Central memory CD8-positive, alpha-beta T cell (primary cell): ENCODE measurements at regions not wholly inside any gene's neighbourhood (a gene's known extent, or its start where the extent isn't known, plus 50 kb on each side); places are given as distances from the start of the nearest gene placed in this dataset.
"Not testable (repeated sequence)": the region's sequence is repeated elsewhere in the genome, so short reads cannot be mapped to it uniquely, and the experiment has no call there.

Experiments used
- ATAC-seq: fragments of 150-1000 bp; cut with Tn5 transposase; replicated peaks from 2 replicates; pipeline ENCODE4 v1.10.0; 2022; ENCODE audit warnings: mild to moderate bottlenecking, moderate FRiP score, moderate number of reproducible peaks; ENCODE audit not compliant: poor library complexity, severe bottlenecking; ENCODE audit errors: extremely low read depth
- DNase-seq, 2 donors: peaks; one replicate each; pipeline ENCODE4 v3.0.0; 2021; ENCODE audit warnings: low spot score in 2 of 2
- H3K27ac Mint-ChIP-seq: one replicate; pipeline ENCODE4 v1.8.0; 2022; ENCODE audit warnings: low read depth, mild to moderate bottlenecking, moderate library complexity, mixed read lengths
- H3K27me3 Mint-ChIP-seq: one replicate; pipeline ENCODE4 v1.8.0; 2022; ENCODE audit warnings: mixed read lengths
- H3K36me3 Mint-ChIP-seq: one replicate; pipeline ENCODE4 v1.8.0; 2022; ENCODE audit warnings: mild to moderate bottlenecking, moderate library complexity, mixed read lengths; ENCODE audit not compliant: insufficient read depth
- H3K4me1 Mint-ChIP-seq: one replicate; pipeline ENCODE4 v1.8.0; 2022; ENCODE audit warnings: mixed read lengths
- H3K4me3 Mint-ChIP-seq: one replicate; pipeline ENCODE4 v1.8.0; 2022; ENCODE audit warnings: mild to moderate bottlenecking, moderate library complexity, mixed read lengths
- H3K9me3 Mint-ChIP-seq: one replicate; pipeline ENCODE4 v1.8.0; 2022; ENCODE audit warnings: mixed read lengths

- Mint-ChIP-seq H3K4me1 (peaks cover 11% of the 10 kb centered on the region), H3K36me3 (no peaks in the 10 kb centered on the region), H3K4me3 (no peak overlapping the region), H3K27ac (no peak overlapping the region), H3K9me3 (no peaks in the 10 kb centered on the region), H3K27me3 (no peaks in the 10 kb centered on the region)
- DNase-seq = no peak
- ATAC-seq = no peak
Measured at GRCh38 chr7:16933296-16934279, 51.8 kb upstream of the AGR3 start.

DNA sequence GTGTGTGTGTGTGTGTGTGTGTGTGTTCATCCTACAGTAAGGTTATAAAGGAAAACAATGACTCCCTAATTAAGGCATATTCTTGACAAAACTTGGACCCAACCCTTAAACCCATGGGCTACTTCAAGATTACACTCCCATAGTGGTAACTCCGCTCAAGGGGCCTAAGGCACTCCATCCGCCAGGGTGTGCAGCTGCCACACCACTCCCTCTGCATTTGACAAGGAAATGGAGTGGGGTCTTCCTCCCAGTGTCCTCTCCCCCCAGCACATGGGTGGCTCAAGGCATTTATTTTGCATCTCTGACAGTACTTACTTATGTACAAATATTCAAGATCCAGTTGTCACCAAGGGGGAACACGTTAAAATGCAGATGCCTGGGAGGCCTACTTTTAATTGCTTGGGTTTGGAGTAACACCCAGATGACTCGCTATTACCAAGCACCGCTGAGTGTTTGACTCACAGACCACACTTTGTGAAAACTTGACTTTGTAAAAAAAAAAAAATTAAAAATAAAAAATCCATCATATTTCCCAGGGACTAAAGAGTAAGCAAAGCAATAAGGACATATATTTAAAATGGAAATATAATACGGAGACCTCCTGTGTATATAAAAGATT lies 53.0 kb upstream of the AGR3 start:
- H3K27me3 Mint-ChIP-seq = peaks cover 3% of the 10 kb centered on the region

DNA sequence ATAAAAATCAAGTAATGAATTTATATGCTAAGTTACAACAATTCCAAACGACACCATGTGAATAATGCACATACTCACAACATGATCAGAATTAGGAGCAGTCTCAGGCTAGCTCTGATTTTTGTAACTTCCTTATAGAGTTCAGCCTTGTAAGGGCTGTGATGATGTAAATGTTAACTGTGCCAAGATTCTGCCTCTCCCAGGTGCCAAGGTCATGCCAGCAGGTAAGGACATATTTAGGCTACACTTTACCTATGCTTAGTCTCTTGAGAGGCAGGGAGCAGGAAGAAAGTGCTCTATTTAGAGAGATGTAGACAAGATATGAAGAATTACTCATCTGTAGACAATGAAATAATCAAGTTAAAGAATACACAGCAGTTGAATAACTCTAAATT lies 53.6 kb upstream of the AGR3 start:
- H3K27ac Mint-ChIP-seq = no peak overlapping the region
- DNase-seq = no peak
- H3K27me3 Mint-ChIP-seq = peaks cover 9% of the 10 kb centered on the region
- no peaks in the 10 kb centered on the region for H3K9me3 Mint-ChIP-seq
- no peaks in the 10 kb centered on the region for H3K36me3 Mint-ChIP-seq
- no peak overlapping the region for H3K4me3 Mint-ChIP-seq
- ATAC-seq = no peak
- peaks cover 11% of the 10 kb centered on the region for H3K4me1 Mint-ChIP-seq

More for the DNA sequence above, 53.0 kb upstream of the AGR3 start:
- H3K27ac Mint-ChIP-seq = no peak overlapping the region
- H3K36me3 Mint-ChIP-seq = no peaks in the 10 kb centered on the region
- peaks cover 11% of the 10 kb centered on the region for H3K4me1 Mint-ChIP-seq
- no peak overlapping the region for H3K4me3 Mint-ChIP-seq
- no peak for ATAC-seq
- no peak for DNase-seq
- no peaks in the 10 kb centered on the region for H3K9me3 Mint-ChIP-seq

- H3K9me3 Mint-ChIP-seq = no peaks in the 10 kb centered on the region
- H3K4me3 Mint-ChIP-seq = no peak overlapping the region
- DNase-seq (no peak), ATAC-seq (no peak)
- peaks cover 11% of the 10 kb centered on the region for H3K27me3 Mint-ChIP-seq
- no peak overlapping the region for H3K27ac Mint-ChIP-seq
- peaks cover 11% of the 10 kb centered on the region for H3K4me1 Mint-ChIP-seq
- H3K36me3 Mint-ChIP-seq = no peaks in the 10 kb centered on the region
Measured at GRCh38 chr7:16936626-16937422, 55.0 kb upstream of the AGR3 start.

- no peak for ATAC-seq
- H3K27ac Mint-ChIP-seq = no peak overlapping the region
- no peak for DNase-seq
Measured at GRCh38 chr7:16939161-16939560, 57.4 kb upstream of the AGR3 start.

GRCh38 chr7:16940776-16941175 lies 59.0 kb upstream of the AGR3 start:
- ATAC-seq (no peak), DNase-seq (no peak)
- Mint-ChIP-seq H3K27ac (no peak overlapping the region), H3K4me3 (no peak overlapping the region), H3K4me1 (no peaks in the 10 kb centered on the region), H3K36me3 (no peaks in the 10 kb centered on the region), H3K9me3 (no peaks in the 10 kb centered on the region), H3K27me3 (peaks cover 29% of the 10 kb centered on the region)

More at GRCh38 chr7:16939161-16939560, 57.4 kb upstream of the AGR3 start:
- Mint-ChIP-seq H3K4me1 (peaks cover 1% of the 10 kb centered on the region), H3K27me3 (peaks cover 13% of the 10 kb centered on the region), H3K4me3 (no peak overlapping the region), H3K36me3 (no peaks in the 10 kb centered on the region), H3K9me3 (no peaks in the 10 kb centered on the region)

DNA sequence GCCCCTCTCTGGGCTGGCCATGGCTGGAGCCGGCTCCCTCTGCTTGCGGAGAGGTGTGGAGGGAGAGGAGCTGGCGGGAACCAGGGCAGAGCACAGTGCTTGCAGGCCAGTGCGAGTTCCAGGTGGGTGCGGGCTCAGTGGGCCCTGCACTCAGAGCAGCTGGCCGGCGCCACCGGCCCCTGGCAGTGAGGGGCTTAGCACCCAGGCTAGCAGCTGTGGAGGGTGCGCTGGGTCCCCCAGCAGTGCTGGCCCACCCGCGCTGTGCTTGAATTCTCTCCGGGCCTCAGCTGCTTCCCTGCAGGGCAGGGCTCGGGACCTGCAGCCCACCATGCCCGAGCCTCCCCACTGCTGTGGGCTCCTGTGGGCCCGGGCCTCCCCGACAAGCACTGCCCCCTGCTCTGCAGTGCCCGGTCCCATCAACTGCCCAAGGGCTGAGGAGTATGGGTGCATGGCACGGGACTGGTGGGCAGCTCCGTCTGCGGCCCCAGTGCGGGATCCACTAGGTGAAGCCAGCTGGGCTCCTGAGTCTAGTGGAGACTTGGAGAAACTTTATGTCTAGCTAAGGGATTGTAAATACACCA lies 61.2 kb upstream of the AGR3 start:
- H3K27me3 Mint-ChIP-seq = peaks cover 29% of the 10 kb centered on the region
- H3K4me1 Mint-ChIP-seq = no peaks in the 10 kb centered on the region
- no peak overlapping the region for H3K27ac Mint-ChIP-seq
- no peak for ATAC-seq
- peaks cover 7% of the 10 kb centered on the region for H3K9me3 Mint-ChIP-seq
- H3K36me3 Mint-ChIP-seq = no peaks in the 10 kb centered on the region
- H3K4me3 Mint-ChIP-seq = no peak overlapping the region
- no peak for DNase-seq

- no peak for ATAC-seq
Measured at GRCh38 chr7:16944936-16945335, 63.2 kb upstream of the AGR3 start.

GRCh38 chr7:16945372-16945771 lies 63.6 kb upstream of the AGR3 start:
- DNase-seq (no peak), ATAC-seq (no peak)
- H3K36me3 Mint-ChIP-seq = no peaks in the 10 kb centered on the region
- H3K4me1 Mint-ChIP-seq = no peaks in the 10 kb centered on the region
- H3K27ac Mint-ChIP-seq = no peak overlapping the region
- H3K27me3 Mint-ChIP-seq = peaks cover 20% of the 10 kb centered on the region
- H3K9me3 Mint-ChIP-seq = peaks cover 7% of the 10 kb centered on the region
- H3K4me3 Mint-ChIP-seq = no peak overlapping the region

More at GRCh38 chr7:16944936-16945335, 63.2 kb upstream of the AGR3 start:
- Mint-ChIP-seq H3K4me3 (no peak overlapping the region), H3K9me3 (peaks cover 7% of the 10 kb centered on the region), H3K27ac (no peak overlapping the region), H3K36me3 (no peaks in the 10 kb centered on the region), H3K4me1 (no peaks in the 10 kb centered on the region), H3K27me3 (peaks cover 25% of the 10 kb centered on the region)
- no peak for DNase-seq

- H3K27me3 Mint-ChIP-seq = peaks cover 18% of the 10 kb centered on the region
- not testable (repeated sequence) for DNase-seq, H3K27ac Mint-ChIP-seq, H3K4me3 Mint-ChIP-seq, H3K4me1 Mint-ChIP-seq, H3K9me3 Mint-ChIP-seq, ATAC-seq, H3K36me3 Mint-ChIP-seq
Measured at GRCh38 chr7:16948110-16948509, 66.3 kb upstream of the AGR3 start.

- no peaks in the 10 kb centered on the region for H3K36me3 Mint-ChIP-seq
- no peak for DNase-seq
- no peaks in the 10 kb centered on the region for H3K4me1 Mint-ChIP-seq
- no peak for ATAC-seq
- H3K4me3 Mint-ChIP-seq = no peak overlapping the region
- peaks cover 7% of the 10 kb centered on the region for H3K9me3 Mint-ChIP-seq
- H3K27ac Mint-ChIP-seq = no peak overlapping the region
- no peaks in the 10 kb centered on the region for H3K27me3 Mint-ChIP-seq
Measured at GRCh38 chr7:16951483-16952080, 69.8 kb upstream of the AGR3 start.

GRCh38 chr7:16954321-16954720 lies 72.5 kb upstream of the AGR3 start:
- Mint-ChIP-seq H3K4me3 (no peak overlapping the region), H3K4me1 (no peaks in the 10 kb centered on the region), H3K9me3 (no peaks in the 10 kb centered on the region), H3K27me3 (no peaks in the 10 kb centered on the region), H3K27ac (no peak overlapping the region), H3K36me3 (no peaks in the 10 kb centered on the region)
- DNase-seq (no peak), ATAC-seq (no peak)
